GM15510 (cell line): ENCODE measurements at regions not wholly inside any gene's neighbourhood (a gene's known extent, or its start where the extent isn't known, plus 50 kb on each side); places are given as distances from the start of the nearest gene placed in this dataset.

Experiments
- POLR2A ChIP-seq: IDR thresholded peaks from 3 replicates; pipeline ENCODE4 v1.6.1; 2011; ENCODE audit warnings: borderline replicate concordance; ENCODE audit not compliant: insufficient read length; ENCODE audit errors: extremely low read depth

- TF ChIP-seq POLR2A, result no peak
Measured at GRCh38 chr17:30597776-30598288, 120.6 kb downstream of the GOSR1 start.

DNA sequence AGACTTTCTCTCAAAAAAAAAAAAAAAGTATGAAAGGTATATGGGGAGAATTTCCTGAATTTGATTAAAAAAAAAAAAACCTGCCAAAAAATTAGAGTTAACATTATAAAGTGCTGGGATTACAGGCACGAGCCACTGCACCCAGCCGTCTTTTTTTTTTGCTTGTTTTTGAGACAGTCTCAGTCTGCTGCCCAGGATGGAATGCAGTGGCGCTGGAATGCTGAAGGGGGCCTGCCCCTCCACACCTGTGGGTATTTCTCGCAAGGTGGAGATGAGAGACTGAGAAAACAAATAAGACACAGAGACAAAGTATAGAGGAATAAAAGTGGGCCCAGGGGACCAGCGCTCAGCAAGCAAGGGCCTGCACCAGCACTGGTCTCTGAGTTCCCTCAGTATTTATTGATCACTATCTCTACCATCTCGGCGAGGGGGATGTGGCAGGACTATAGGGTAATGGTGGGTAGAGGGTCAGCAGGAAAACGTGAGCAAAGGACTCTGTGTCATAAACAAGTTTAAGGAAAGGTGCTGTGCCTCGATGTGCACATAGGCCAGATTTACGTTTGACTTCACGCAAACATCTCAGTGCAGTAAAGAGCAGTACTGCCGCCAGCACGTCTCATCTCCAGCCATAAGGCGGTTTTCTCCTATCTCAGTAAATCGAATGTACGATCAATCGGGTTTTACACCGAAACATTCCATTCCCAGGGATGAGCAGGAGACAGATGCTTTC is 117.2 kb downstream of the GOSR1 start:
- no peak for TF ChIP-seq POLR2A

- no peak for TF ChIP-seq POLR2A
Measured at GRCh38 chr17:30590081-30590733, 113.0 kb downstream of the GOSR1 start.

DNA sequence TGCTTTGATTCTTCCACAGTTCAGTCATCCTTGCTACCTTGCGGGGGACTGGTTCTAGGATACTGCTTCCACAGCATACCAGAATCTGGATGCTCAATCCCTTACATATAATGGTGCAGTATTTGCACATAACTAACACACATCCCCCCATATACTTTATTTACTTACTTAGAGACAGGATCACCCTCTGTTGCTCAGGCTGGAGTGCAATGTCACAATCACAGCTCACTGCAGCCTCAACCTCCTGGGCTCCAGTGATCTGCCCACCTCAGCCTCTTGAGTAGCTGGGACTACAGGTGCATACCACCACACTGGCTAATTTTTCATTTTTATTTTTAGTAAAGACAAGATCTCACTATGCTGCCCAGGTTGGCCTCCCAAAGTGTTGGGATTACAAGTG is 112.2 kb downstream of the GOSR1 start:
- no peak for TF ChIP-seq POLR2A

- no peak for TF ChIP-seq POLR2A
Measured at GRCh38 chr17:30588798-30589247, 111.6 kb downstream of the GOSR1 start.

GRCh38 chr17:30586818-30587595 is 109.8 kb downstream of the GOSR1 start:
- TF ChIP-seq POLR2A, result no peak

GRCh38 chr17:30584810-30585209 is 107.6 kb downstream of the GOSR1 start:
- no peak for TF ChIP-seq POLR2A

- no peak for TF ChIP-seq POLR2A
Measured at GRCh38 chr17:30580916-30581315, 103.7 kb downstream of the GOSR1 start.

- no peak for TF ChIP-seq POLR2A
Measured at GRCh38 chr17:30579610-30580315, 102.6 kb downstream of the GOSR1 start.
